Tibial artery (tissue), 4 donors: ENCODE measurements at regions not wholly inside any gene's neighbourhood (a gene's known extent, or its start where the extent isn't known, plus 50 kb on each side); places are given as distances from the start of the nearest gene placed in this dataset.
"Not testable (repeated sequence)": the region's sequence is repeated elsewhere in the genome, so short reads cannot be mapped to it uniquely, and the experiment has no call there.

Experiments used
- DNase-seq, 2 donors: peaks; one replicate each; pipeline ENCODE4 v3.0.0-alpha.2; 2019
- H3K27ac ChIP-seq, 2 donors: fragments of 200-600 bp; sonication (generic) in 1 of 2; 1 replicate in 1 of 2; 2 replicates in 1 of 2; pipeline ENCODE4 v1.5.1; 2018 to 2019; ENCODE audit warnings: mild to moderate bottlenecking in 1 of 2
- H3K27me3 ChIP-seq, 2 donors: fragments of 200-600 bp; sonication (generic) in 1 of 2; one replicate each; pipeline versions ENCODE4 v1.5.1 to v1.6.0; 2016 to 2019
- H3K36me3 ChIP-seq, 3 donors: fragments of 200-600 bp; sonication (generic) in 2 of 3; one replicate each; pipeline ENCODE4 v1.5.1; 2016 to 2019; ENCODE audit warnings: mild to moderate bottlenecking in 2 of 3
- H3K4me1 ChIP-seq, 4 donors: fragments of 200-600 bp; sonication (generic) in 2 of 4; 1 replicate in 3 of 4; 2 replicates in 1 of 4; pipeline ENCODE4 v1.5.1; 2016 to 2019
- H3K4me3 ChIP-seq, 2 donors: fragments of 200-600 bp; sonication (generic) in 1 of 2; 1 replicate in 1 of 2; 2 replicates in 1 of 2; pipeline ENCODE4 v1.5.1; 2018 to 2019; ENCODE audit warnings: mild to moderate bottlenecking in 2 of 2
- H3K9me3 ChIP-seq, 3 donors: fragments of 200-600 bp; sonication (generic) in 1 of 3; one replicate each; pipeline ENCODE4 v1.5.1; 2016 to 2019
- CTCF ChIP-seq, 2 experiments: fragments of 200-600 bp in 1 of 2; fragments of 450-650 bp in 1 of 2; IDR thresholded peaks; one replicate each; pipeline ENCODE4 v1.5.1; 2017 to 2019; ENCODE audit warnings: antibody characterized with exemption in 2 of 2, mild to moderate bottlenecking in 1 of 2, moderate library complexity in 1 of 2
- intact Hi-C: fragments of 100-400 bp; cut with DNase I; formaldehyde crosslinking; loops from one replicate; pipeline ENCODE4 v1.15.0; 2023; ENCODE audit warnings: low total_unique reads

- Histone ChIP-seq H3K27me3 (no peaks in the 10 kb centered on the region), H3K27ac (no peak overlapping the region), H3K9me3 (no peaks in the 10 kb centered on the region), H3K4me1 (no peaks in the 10 kb centered on the region), H3K4me3 (no peak overlapping the region), H3K36me3 (no peaks in the 10 kb centered on the region)
- intact Hi-C loops = no loop called here
- no peak for TF ChIP-seq CTCF (IDR thresholded peaks at IDR 0.05)
- no peak for DNase-seq
Observed at GRCh38 chr3:17817545-17817944, 75.1 kb upstream of the TBC1D5 start.

GRCh38 chr3:17816839-17817238, 74.4 kb upstream of the TBC1D5 start:
- H3K4me1 ChIP-seq, H3K27ac ChIP-seq, H3K9me3 ChIP-seq, intact Hi-C loops, DNase-seq, H3K27me3 ChIP-seq, H3K4me3 ChIP-seq, H3K36me3 ChIP-seq: not testable (repeated sequence)

- H3K27me3 ChIP-seq, H3K4me1 ChIP-seq, H3K9me3 ChIP-seq, H3K36me3 ChIP-seq, H3K4me3 ChIP-seq, DNase-seq, intact Hi-C loops, H3K27ac ChIP-seq: not testable (repeated sequence)
Observed at GRCh38 chr3:17812328-17812727, 69.9 kb upstream of the TBC1D5 start.

GRCh38 chr3:17811646-17812045, 69.2 kb upstream of the TBC1D5 start:
- Histone ChIP-seq H3K27ac (no peak overlapping the region), H3K4me1 (no peaks in the 10 kb centered on the region), H3K27me3 (no peaks in the 10 kb centered on the region), H3K36me3 (no peaks in the 10 kb centered on the region), H3K4me3 (no peak overlapping the region), H3K9me3 (no peaks in the 10 kb centered on the region)
- intact Hi-C loops = no loop called here
- no peak for TF ChIP-seq CTCF (IDR thresholded peaks at IDR 0.05)
- DNase-seq = no peak

- Histone ChIP-seq H3K36me3 (no peaks in the 10 kb centered on the region), H3K4me3 (no peak overlapping the region), H3K27ac (no peak overlapping the region), H3K27me3 (no peaks in the 10 kb centered on the region), H3K9me3 (no peaks in the 10 kb centered on the region), H3K4me1 (no peaks in the 10 kb centered on the region)
- intact Hi-C loops = no loop called here
- peak in 1 of 2 experiments; percentile 20 for TF ChIP-seq CTCF (IDR thresholded peaks at IDR 0.05)
- no peak for DNase-seq
Observed at GRCh38 chr3:17810759-17811158, 68.3 kb upstream of the TBC1D5 start.

- DNase-seq = no peak
- Histone ChIP-seq H3K27ac (no peak overlapping the region), H3K27me3 (no peaks in the 10 kb centered on the region)
Observed at GRCh38 chr3:17808994-17809393, 66.6 kb upstream of the TBC1D5 start.

More at GRCh38 chr3:17808994-17809393, 66.6 kb upstream of the TBC1D5 start:
- Histone ChIP-seq H3K4me3 (no peak overlapping the region), H3K4me1 (no peaks in the 10 kb centered on the region), H3K36me3 (no peaks in the 10 kb centered on the region), H3K9me3 (no peaks in the 10 kb centered on the region)
- intact Hi-C loops = no loop called here
- TF ChIP-seq CTCF (IDR thresholded peaks at IDR 0.05) = no peak
